A172 (cell line): ENCODE measurements at regions not wholly inside any gene's neighbourhood (a gene's known extent, or its start where the extent isn't known, plus 50 kb on each side); places are given as distances from the start of the nearest gene placed in this dataset.
"Not testable (repeated sequence)": the region's sequence is repeated elsewhere in the genome, so short reads cannot be mapped to it uniquely, and the experiment has no call there.

ENCODE experiments used
- DNase-seq: peaks from one replicate; pipeline ENCODE4 v3.0.0-alpha.2; 2015; ENCODE audit warnings: low spot score

- peak; percentile 34 for DNase-seq
Measured at GRCh38 chr5:166285361-166285760, 2006.1 kb upstream of the WWC1 start.

- no peak for DNase-seq
Measured at GRCh38 chr5:166286832-166287231, 2004.6 kb upstream of the WWC1 start.

- no peak for DNase-seq
Measured at GRCh38 chr5:166287866-166288265, 2003.6 kb upstream of the WWC1 start.

- DNase-seq, result not testable (repeated sequence)
Measured at GRCh38 chr5:166291800-166292199, 1999.6 kb upstream of the WWC1 start.

GRCh38 chr5:166293892-166294291 lies 1997.6 kb upstream of the WWC1 start:
- no peak for DNase-seq

GRCh38 chr5:166302166-166302565 lies 1989.3 kb upstream of the WWC1 start:
- DNase-seq, result no peak

GRCh38 chr5:166317425-166317824 lies 1974.0 kb upstream of the WWC1 start:
- DNase-seq, result no peak

GRCh38 chr5:166320920-166321480 lies 1970.4 kb upstream of the WWC1 start:
- no peak for DNase-seq

- DNase-seq, result no peak
Measured at GRCh38 chr5:166324372-166324771, 1967.1 kb upstream of the WWC1 start.

GRCh38 chr5:166329149-166329800 lies 1962.2 kb upstream of the WWC1 start:
- DNase-seq, result no peak

- no peak for DNase-seq
Measured at GRCh38 chr5:166330036-166330435, 1961.4 kb upstream of the WWC1 start.

- DNase-seq, result no peak
Measured at GRCh38 chr5:166331521-166331920, 1959.9 kb upstream of the WWC1 start.

- DNase-seq, result peak; percentile 22
Measured at GRCh38 chr5:166338801-166339200, 1952.6 kb upstream of the WWC1 start.

- DNase-seq, result no peak
Measured at GRCh38 chr5:166340039-166340438, 1951.4 kb upstream of the WWC1 start.

- no peak for DNase-seq
Measured at GRCh38 chr5:166341740-166342337, 1949.6 kb upstream of the WWC1 start.

- DNase-seq, result no peak
Measured at GRCh38 chr5:166342402-166342801, 1949.0 kb upstream of the WWC1 start.

- no peak for DNase-seq
Measured at GRCh38 chr5:166346726-166347374, 1944.6 kb upstream of the WWC1 start.

- DNase-seq, result no peak
Measured at GRCh38 chr5:166349046-166349445, 1942.4 kb upstream of the WWC1 start.

- DNase-seq, result no peak
Measured at GRCh38 chr5:166353580-166353979, 1937.9 kb upstream of the WWC1 start.

GRCh38 chr5:166354332-166354731 lies 1937.1 kb upstream of the WWC1 start:
- DNase-seq, result no peak

GRCh38 chr5:166356096-166356495 lies 1935.3 kb upstream of the WWC1 start:
- no peak for DNase-seq

- peak; percentile 28 for DNase-seq
Measured at GRCh38 chr5:166358127-166358830, 1933.2 kb upstream of the WWC1 start.
